RPMI8226 (cell line): ENCODE measurements at regions not wholly inside any gene's neighbourhood (a gene's known extent, or its start where the extent isn't known, plus 50 kb on each side); places are given as distances from the start of the nearest gene placed in this dataset.
"Not testable (repeated sequence)": the region's sequence is repeated elsewhere in the genome, so short reads cannot be mapped to it uniquely, and the experiment has no call there.

Experiments used
- DNase-seq: peaks from one replicate; pipeline ENCODE4 v3.0.0-alpha.2; 2015

- DNase-seq = not testable (repeated sequence)
These were observed 96.2 kb downstream of the BDH1 start for GRCh38 chr3:197459571-197459970.

GRCh38 chr3:197458906-197459470 is 96.8 kb downstream of the BDH1 start:
- DNase-seq = no peak

- DNase-seq = peak; percentile 66
These were observed 97.5 kb downstream of the BDH1 start for GRCh38 chr3:197458179-197458707.

GRCh38 chr3:197456261-197457091 is 99.3 kb downstream of the BDH1 start:
- DNase-seq = peak; percentile 83

- DNase-seq = not testable (repeated sequence)
These were observed 100.9 kb downstream of the BDH1 start for GRCh38 chr3:197454841-197455240.

DNA sequence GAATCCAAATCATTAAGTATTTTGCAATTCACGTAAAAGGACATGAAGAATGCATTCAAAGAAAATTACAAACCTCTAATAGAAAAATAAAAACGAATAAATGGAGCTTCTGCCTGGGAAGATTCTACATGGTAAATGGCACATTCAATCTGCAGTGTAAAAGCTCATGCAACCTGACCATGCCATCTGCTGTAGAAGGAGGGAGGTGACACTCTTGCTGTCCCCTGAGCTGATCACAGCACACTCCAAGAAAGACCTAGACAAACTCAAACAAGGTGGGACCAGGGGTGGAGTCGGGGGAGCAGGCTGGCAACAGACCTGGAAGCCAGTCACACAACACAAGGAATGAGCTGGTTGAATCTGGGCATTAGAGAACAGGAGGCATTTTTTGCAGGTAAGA is 101.8 kb downstream of the BDH1 start:
- peak; percentile 57 for DNase-seq

- DNase-seq = no peak
These were observed 105.0 kb downstream of the BDH1 start for GRCh38 chr3:197450810-197451209.

GRCh38 chr3:197450308-197450707 is 105.5 kb downstream of the BDH1 start:
- DNase-seq = no peak

- DNase-seq = not testable (repeated sequence)
These were observed 106.6 kb downstream of the BDH1 start for GRCh38 chr3:197449181-197449580.

DNA sequence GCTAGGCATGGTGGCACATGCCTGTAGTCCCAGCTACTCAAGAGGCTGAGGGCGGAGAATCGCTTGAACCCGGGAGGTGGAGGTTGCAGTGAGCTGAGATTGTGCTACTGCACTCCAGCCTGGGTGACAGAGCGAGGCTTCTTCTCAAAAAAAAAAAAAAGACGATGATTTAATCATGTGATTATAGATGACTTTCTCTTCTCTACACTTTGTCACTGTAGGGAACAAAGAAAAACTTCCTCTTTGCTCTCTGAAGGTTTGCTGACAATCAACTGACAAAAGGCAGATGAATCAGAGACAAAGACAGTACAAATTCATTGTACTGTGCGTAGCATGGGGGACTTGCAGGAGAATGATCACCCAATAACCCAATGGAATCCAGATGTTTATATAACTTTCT is 108.0 kb downstream of the BDH1 start:
- not testable (repeated sequence) for DNase-seq

GRCh38 chr3:197447057-197447456 is 108.7 kb downstream of the BDH1 start:
- DNase-seq = no peak

DNA sequence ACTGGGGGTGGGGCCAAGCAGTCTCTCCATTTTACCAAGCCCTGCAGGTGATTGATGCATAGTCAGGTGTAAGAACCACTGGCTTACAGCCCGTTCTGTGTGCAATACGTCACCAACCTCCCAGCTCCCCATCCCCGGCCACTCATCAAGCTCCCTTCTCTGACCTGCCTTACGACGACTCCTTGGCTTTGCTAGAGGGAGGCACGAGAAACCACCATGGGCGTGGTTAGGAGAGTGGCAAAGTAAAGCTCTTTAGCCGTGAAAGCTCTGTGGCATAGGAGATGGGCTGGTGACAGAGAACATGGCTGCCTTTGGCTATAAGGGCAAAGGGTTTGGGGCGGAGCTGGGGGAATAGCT is 109.1 kb downstream of the BDH1 start:
- DNase-seq = no peak

DNA sequence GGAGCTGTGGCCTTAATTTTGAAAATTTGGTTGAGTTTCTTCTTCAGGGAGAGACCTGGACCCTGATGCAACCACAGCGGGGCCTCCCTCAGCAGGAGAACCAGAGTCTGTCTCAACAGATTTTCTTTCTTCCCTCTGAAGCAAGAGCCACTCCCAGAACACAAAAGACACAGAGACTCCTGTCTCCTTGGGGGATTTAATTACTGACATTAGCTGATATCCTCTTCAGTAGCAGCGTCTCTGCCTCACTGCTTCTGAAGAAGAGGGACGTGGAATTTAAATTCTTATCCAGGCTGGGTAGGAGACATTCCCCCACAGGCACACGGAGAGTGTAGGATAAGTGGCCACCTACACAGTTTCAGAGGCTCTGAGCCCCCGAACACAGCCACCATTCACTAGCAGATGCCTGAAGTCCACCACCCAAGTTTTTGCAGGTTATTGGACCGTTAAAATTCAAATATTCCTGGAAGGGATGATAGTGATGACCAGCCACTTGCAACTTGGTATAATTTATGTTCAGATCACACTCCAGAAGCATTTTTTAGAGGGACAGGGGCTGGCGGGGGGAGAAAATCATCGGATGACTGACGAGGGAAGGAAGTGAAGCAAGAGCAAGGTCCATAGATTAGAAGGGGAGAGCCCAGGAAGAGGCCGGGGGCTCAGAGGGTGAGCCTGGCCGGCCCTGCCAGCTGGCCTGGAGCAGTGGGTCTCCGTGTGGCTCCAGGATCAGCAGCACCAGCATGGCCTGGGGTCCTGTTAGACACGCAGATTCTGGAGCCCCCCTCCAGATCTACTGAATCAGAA is 109.7 kb downstream of the BDH1 start:
- no peak for DNase-seq

- no peak for DNase-seq
These were observed 110.9 kb downstream of the BDH1 start for GRCh38 chr3:197444793-197445379.

- no peak for DNase-seq
These were observed 112.3 kb downstream of the BDH1 start for GRCh38 chr3:197443506-197443905.

DNA sequence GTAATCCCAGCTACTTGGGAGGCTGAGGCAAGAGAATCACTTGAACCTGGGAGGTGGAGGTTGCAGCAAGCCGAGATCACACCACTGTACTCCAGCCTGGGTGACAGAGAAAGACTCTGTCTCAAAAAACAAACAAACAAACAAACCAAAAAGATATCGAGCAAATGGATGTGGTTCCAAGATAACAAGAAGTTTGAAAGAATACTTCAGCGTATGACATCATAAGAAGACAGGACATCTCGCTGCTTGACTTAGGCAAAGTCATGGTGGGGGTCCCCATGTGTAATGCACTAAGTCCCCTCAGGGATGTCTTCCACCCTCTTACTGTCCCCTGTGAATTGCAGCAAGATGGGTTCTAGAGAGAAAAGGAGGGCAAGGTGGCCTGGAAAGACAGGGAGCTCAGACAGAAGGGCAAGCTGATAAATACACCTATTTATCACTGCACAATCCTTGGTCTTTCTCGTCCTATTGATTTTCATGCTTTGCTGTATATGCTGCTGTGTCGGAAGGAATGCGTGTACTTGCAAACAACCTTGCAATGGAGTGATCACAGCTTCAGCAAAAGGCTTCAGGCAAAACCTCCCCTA is 115.0 kb downstream of the BDH1 start:
- DNase-seq = no peak

DNA sequence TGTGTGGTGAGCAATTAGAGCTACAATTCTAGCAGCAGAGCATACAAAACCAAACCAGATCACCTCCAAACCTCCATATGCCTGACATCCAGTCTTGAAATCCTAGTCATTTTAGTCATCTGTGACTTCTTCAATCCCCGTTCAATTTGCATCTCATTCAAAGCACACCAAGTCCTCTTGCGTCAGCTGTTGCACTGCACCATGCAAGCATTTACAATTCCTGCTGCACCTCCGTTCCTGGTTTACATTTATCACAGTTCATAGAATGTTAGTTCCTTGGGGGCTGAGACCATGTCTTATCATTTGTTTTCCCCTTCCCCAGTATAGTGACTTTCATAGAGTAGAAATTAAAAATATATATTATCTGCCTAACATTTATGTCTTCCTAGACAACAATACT is 116.9 kb downstream of the BDH1 start:
- no peak for DNase-seq

DNA sequence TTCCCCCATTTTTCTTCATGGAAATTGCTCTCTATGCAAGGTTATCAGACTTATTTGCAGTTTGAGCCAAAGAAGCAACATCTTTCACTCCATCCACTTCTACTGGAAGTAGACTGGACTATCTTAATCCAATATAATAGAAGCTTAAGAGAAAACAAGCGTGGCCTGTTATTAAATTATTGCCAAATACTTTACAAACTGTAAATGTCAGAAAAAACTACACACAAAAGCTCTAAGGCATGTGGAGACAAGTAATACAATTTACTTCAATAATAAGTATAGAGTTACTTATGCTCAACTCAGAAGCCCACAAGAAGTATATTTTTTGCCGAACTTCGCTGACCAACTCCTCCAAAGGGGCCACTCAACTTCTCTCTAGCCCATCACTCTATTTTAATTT is 120.3 kb downstream of the BDH1 start:
- no peak for DNase-seq

DNA sequence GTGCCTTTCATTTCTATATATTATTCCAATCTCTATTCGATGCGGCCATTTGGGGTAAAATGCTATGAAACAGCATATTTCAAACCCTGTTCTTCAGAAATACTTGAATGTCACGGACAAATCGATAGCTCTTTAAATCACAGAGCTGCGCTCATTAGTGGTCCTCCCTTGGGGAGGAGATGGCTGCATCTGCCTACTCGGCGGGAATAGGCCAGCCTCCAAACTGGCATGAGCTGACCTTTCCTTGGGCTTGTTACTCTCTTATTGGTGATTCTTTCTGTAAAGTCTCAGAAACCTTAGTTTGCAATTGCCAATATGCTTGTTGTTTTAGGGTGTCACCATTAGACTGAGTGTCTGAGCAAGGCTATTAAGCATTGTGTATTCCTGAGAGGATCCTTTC is 120.9 kb downstream of the BDH1 start:
- no peak for DNase-seq

DNA sequence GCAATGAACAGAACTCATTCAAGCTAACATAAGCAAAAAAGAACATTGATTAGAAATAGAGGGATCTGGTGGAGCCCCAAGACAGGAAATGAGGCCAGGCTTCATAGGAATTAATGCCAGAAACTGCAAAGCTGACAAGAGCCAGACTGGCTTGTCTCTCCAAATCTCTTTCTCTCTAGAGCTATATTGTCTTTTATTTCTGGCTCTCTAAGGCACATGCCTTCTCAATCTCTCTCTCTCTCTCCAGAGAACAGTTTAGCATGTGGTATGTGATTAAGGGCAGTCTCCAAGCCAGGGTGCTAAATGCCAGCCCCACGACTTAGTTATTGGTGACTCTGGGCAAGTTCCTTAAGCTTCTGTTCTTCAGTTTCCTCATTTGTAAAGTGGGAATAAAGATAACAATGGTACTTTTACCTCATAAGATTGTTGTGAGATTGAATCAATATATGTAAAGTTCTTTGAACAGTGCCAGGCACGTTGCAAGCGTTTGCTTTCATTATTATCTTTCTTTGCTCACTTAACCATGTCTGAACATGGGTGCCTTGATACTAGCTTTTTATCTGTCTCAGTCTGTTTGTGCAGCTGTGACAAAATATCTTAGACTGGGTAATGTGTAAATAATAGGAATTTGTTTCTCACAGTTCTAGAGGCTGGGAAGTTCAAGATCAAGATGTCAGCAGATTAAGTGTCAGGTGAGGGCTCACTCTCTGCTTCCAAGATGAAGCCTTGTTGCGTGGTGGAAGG is 123.2 kb downstream of the BDH1 start:
- no peak for DNase-seq

GRCh38 chr3:197431346-197431910 is 124.3 kb downstream of the BDH1 start:
- DNase-seq = no peak

- DNase-seq = no peak
These were observed 124.8 kb downstream of the BDH1 start for GRCh38 chr3:197430934-197431333.
